Natural killer cell (primary cell): ENCODE measurements at regions not wholly inside any gene's neighbourhood (a gene's known extent, or its start where the extent isn't known, plus 50 kb on each side); places are given as distances from the start of the nearest gene placed in this dataset.

Experiments used
- ATAC-seq, 3 donors: fragments of 150-1000 bp in 2 of 3; fragments of 200-7000 bp in 1 of 3; cut with Tn5 transposase; 1 replicate in 1 of 3; 2 replicates in 2 of 3; pipeline ENCODE4 v1.10.0; 2021; ENCODE audit warnings: mild to moderate bottlenecking in 2 of 3, moderate library complexity in 2 of 3
- DNase-seq, 2 donors: peaks; one replicate each; pipeline versions ENCODE4 v3.0.0 to v3.0.0-alpha.2; 2013 to 2021; ENCODE audit warnings: mixed read lengths in 1 of 2
- H3K27ac ChIP-seq: one replicate; pipeline ENCODE4 v1.5.1; 2013; ENCODE audit warnings: mild to moderate bottlenecking, low read length
- H3K27me3 ChIP-seq: one replicate; pipeline ENCODE4 v1.6.1; 2013; ENCODE audit warnings: low read length; ENCODE audit not compliant: control insufficient read depth, insufficient read depth
- H3K36me3 ChIP-seq: one replicate; pipeline ENCODE4 v1.6.1; 2013; ENCODE audit warnings: low read length; ENCODE audit not compliant: control insufficient read depth, insufficient read depth
- H3K4me1 ChIP-seq: one replicate; pipeline ENCODE4 v1.6.1; 2013; ENCODE audit warnings: low read length; ENCODE audit not compliant: control insufficient read depth, insufficient read depth
- H3K4me3 ChIP-seq: one replicate; pipeline ENCODE4 v1.5.1; 2013; ENCODE audit warnings: low read length
- H3K9me3 ChIP-seq: one replicate; pipeline ENCODE4 v1.6.1; 2013; ENCODE audit warnings: low read length; ENCODE audit not compliant: control insufficient read depth, insufficient read depth
- H3K27ac Mint-ChIP-seq, 2 donors: one replicate each; pipeline ENCODE4 v1.8.0; 2022; ENCODE audit warnings: mild to moderate bottlenecking in 2 of 2, mixed read lengths in 2 of 2, moderate library complexity in 1 of 2
- H3K27me3 Mint-ChIP-seq, 2 donors: one replicate each; pipeline ENCODE4 v1.8.0; 2022; ENCODE audit warnings: low read depth in 2 of 2, mixed read lengths in 2 of 2
- H3K36me3 Mint-ChIP-seq: one replicate; pipeline ENCODE4 v1.8.0; 2022; ENCODE audit warnings: mixed read lengths
- H3K4me1 Mint-ChIP-seq, 2 donors: one replicate each; pipeline ENCODE4 v1.8.0; 2022; ENCODE audit warnings: mixed read lengths in 2 of 2
- H3K4me3 Mint-ChIP-seq: one replicate; pipeline ENCODE4 v1.8.0; 2022; ENCODE audit warnings: mild to moderate bottlenecking, moderate library complexity, mixed read lengths
- H3K9me3 Mint-ChIP-seq, 2 donors: one replicate each; pipeline ENCODE4 v1.8.0; 2022; ENCODE audit warnings: mixed read lengths in 2 of 2
- WGBS: methylation state at CpG from one replicate; pipeline ENCODE4 v1.1.7; 2013; ENCODE audit warnings: missing lambda C conversion rate; ENCODE audit not compliant: insufficient coverage; 5-methylcytosine and 5-hydroxymethylcytosine counted together
- intact Hi-C: fragments of 100-400 bp; cut with micrococcal nuclease; formaldehyde crosslinking; loops from one replicate; pipeline ENCODE4 v1.14.2; 2022
- TF ChIP-seq, protein P1 (sequence below): fragments of 200-600 bp; IDR thresholded peaks from one replicate; pipeline ENCODE4 v1.8.0; 2022; ENCODE audit warnings: antibody characterized with exemption

- H3K9me3 Mint-ChIP-seq: peaks cover 11% of the 10 kb centered on the region in 2 donors
- Histone ChIP-seq H3K9me3 (peaks cover 5% of the 10 kb centered on the region), H3K36me3 (no peaks in the 10 kb centered on the region), H3K4me1 (no peaks in the 10 kb centered on the region), H3K27ac (no peak overlapping the region), H3K4me3 (no peak overlapping the region), H3K27me3 (no peaks in the 10 kb centered on the region)
- H3K36me3 Mint-ChIP-seq: peaks cover 5% of the 10 kb centered on the region
- no peaks in the 10 kb centered on the region for H3K27me3 Mint-ChIP-seq
- H3K4me3 Mint-ChIP-seq: no peak overlapping the region
- H3K27ac Mint-ChIP-seq: no peak overlapping the region
- DNase-seq: no peak
- WGBS: 89% methylated on average over 2 of the region's 2 CpGs
- ATAC-seq: no peak
- TF ChIP-seq, protein P1, sequence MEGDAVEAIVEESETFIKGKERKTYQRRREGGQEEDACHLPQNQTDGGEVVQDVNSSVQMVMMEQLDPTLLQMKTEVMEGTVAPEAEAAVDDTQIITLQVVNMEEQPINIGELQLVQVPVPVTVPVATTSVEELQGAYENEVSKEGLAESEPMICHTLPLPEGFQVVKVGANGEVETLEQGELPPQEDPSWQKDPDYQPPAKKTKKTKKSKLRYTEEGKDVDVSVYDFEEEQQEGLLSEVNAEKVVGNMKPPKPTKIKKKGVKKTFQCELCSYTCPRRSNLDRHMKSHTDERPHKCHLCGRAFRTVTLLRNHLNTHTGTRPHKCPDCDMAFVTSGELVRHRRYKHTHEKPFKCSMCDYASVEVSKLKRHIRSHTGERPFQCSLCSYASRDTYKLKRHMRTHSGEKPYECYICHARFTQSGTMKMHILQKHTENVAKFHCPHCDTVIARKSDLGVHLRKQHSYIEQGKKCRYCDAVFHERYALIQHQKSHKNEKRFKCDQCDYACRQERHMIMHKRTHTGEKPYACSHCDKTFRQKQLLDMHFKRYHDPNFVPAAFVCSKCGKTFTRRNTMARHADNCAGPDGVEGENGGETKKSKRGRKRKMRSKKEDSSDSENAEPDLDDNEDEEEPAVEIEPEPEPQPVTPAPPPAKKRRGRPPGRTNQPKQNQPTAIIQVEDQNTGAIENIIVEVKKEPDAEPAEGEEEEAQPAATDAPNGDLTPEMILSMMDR: no peak
- H3K4me1 Mint-ChIP-seq: no peaks in the 10 kb centered on the region
- intact Hi-C loops: no loop called here
Measured at GRCh38 chr17:71111934-71112333, 942.6 kb downstream of the KCNJ2 start.

DNA sequence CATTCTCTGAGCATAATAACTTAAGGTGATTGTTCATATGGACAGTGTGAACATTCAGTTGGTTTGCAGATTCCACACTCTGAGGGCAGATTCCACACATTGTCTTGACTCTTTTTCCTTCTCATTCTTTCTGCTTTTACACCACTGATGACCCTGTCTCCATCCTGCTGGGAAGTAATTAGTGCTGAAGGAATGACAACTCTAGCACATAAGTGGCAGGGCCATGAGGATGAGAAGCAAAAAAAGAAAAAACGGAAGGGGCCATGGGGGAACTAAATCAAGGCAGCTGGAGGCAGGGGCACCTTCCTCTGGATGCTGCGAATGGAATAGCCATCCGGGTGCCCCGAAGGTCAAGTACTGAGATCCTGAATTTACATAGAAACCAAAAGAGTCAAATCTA lies 944.0 kb downstream of the KCNJ2 start:
- Mint-ChIP-seq H3K27me3 (no peaks in the 10 kb centered on the region), H3K36me3 (peaks cover 5% of the 10 kb centered on the region), H3K9me3 (peaks cover 12 to 13% of the 10 kb centered on the region in 2 donors), H3K4me3 (no peak overlapping the region), H3K4me1 (no peaks in the 10 kb centered on the region), H3K27ac (no peak overlapping the region)
- TF ChIP-seq, protein P1: no peak
- peaks cover 5% of the 10 kb centered on the region for H3K9me3 ChIP-seq
- H3K27me3 ChIP-seq: no peaks in the 10 kb centered on the region
- H3K27ac ChIP-seq: no peak overlapping the region
- intact Hi-C loops: no loop called here
- ATAC-seq (no peak), DNase-seq (no peak)
- H3K4me3 ChIP-seq: no peak overlapping the region
- H3K36me3 ChIP-seq: no peaks in the 10 kb centered on the region
- H3K4me1 ChIP-seq: no peaks in the 10 kb centered on the region
- 63% methylated on average over 4 of the region's 4 CpGs for WGBS

- ATAC-seq (no peak), DNase-seq (no peak)
- H3K36me3 ChIP-seq: no peaks in the 10 kb centered on the region
- Mint-ChIP-seq H3K4me3 (no peak overlapping the region), H3K9me3 (peaks cover 9 to 13% of the 10 kb centered on the region in 2 donors), H3K4me1 (no peaks in the 10 kb centered on the region), H3K27ac (no peak overlapping the region), H3K27me3 (no peaks in the 10 kb centered on the region), H3K36me3 (peaks cover 5% of the 10 kb centered on the region)
- no peaks in the 10 kb centered on the region for H3K27me3 ChIP-seq
- H3K4me1 ChIP-seq: no peaks in the 10 kb centered on the region
- H3K27ac ChIP-seq: no peak overlapping the region
- H3K9me3 ChIP-seq: peaks cover 5% of the 10 kb centered on the region
- WGBS: 81% methylated on average over 4 of the region's 7 CpGs
- intact Hi-C loops: no loop called here
- no peak overlapping the region for H3K4me3 ChIP-seq
- TF ChIP-seq, protein P1: no peak
Measured at GRCh38 chr17:71114911-71115668, 945.8 kb downstream of the KCNJ2 start.

- H3K9me3 Mint-ChIP-seq: peaks cover 9 to 10% of the 10 kb centered on the region in 2 donors
- intact Hi-C loops: no loop called here
- no peak for DNase-seq
- H3K36me3 Mint-ChIP-seq: peaks cover 5% of the 10 kb centered on the region
- H3K36me3 ChIP-seq: no peaks in the 10 kb centered on the region
- H3K27ac Mint-ChIP-seq: no peak overlapping the region
- H3K4me1 Mint-ChIP-seq: no peaks in the 10 kb centered on the region
- ATAC-seq: no peak
- H3K27me3 ChIP-seq: no peaks in the 10 kb centered on the region
- H3K4me3 Mint-ChIP-seq: no peak overlapping the region
- H3K9me3 ChIP-seq: peaks cover 5% of the 10 kb centered on the region
- TF ChIP-seq, protein P1: no peak
- no peaks in the 10 kb centered on the region for H3K4me1 ChIP-seq
- 81% methylated on average over 4 of the region's 4 CpGs for WGBS
- H3K4me3 ChIP-seq: no peak overlapping the region
- H3K27me3 Mint-ChIP-seq: no peaks in the 10 kb centered on the region
- H3K27ac ChIP-seq: no peak overlapping the region
Measured at GRCh38 chr17:71115669-71115972, 946.3 kb downstream of the KCNJ2 start.
